ENCODE measurements at regions not wholly inside any gene's neighbourhood (a gene's known extent, or its start where the extent isn't known, plus 50 kb on each side); places are given as distances from the start of the nearest gene placed in this dataset.

GRCh38 chr4:170805352-170805751 is 715.6 kb upstream of the AADAT start:
- no peak overlapping the region for H3K27ac ChIP-seq (ENCODE audit: low read length)
- no peaks in the 10 kb centered on the region for H3K36me3 ChIP-seq (replicated peaks; ENCODE audit: insufficient read depth, low read length)
- TF ChIP-seq EZH2 (optimal IDR thresholded peaks at IDR 0.05; ENCODE audit: low read depth, low read length) (no peak), EZH2phosphoT487 (IDR thresholded peaks at IDR 0.05; ENCODE audit: low read length) (no peak), CTCF (IDR thresholded peaks at IDR 0.05; ENCODE audit: low read length) (no peak)
- no peaks in the 10 kb centered on the region for H3K4me1 ChIP-seq (ENCODE audit: low read length)
- no peaks in the 10 kb centered on the region for H3F3A ChIP-seq (ENCODE audit: insufficient read depth, low read length)
- H3K9me2 ChIP-seq (replicated peaks; ENCODE audit: insufficient read depth, low read length), result no peaks in the 10 kb centered on the region
- H3K4me2 ChIP-seq (ENCODE audit: low read depth, low read length), result no peak overlapping the region
- no peak overlapping the region for H3K4me3 ChIP-seq (ENCODE audit: low read length)
- no peak overlapping the region for H3K9ac ChIP-seq (ENCODE audit: low read length)
- no peaks in the 10 kb centered on the region for H3K9me3 ChIP-seq (replicated peaks; ENCODE audit: insufficient read depth, low read length)
- H3K79me2 ChIP-seq (ENCODE audit: low read length), result no peaks in the 10 kb centered on the region
- H4K20me1 ChIP-seq (ENCODE audit: insufficient read depth, low read length), result no peaks in the 10 kb centered on the region
- no peak for DNase-seq
- H3K27me3 ChIP-seq (replicated peaks; ENCODE audit: insufficient read depth, low read length), result no peaks in the 10 kb centered on the region
- H2AFZ ChIP-seq (ENCODE audit: low read length), result no peak overlapping the region

GRCh38 chr4:170804930-170805329 is 715.2 kb upstream of the AADAT start:
- Histone ChIP-seq H3K36me3 (replicated peaks; ENCODE audit: insufficient read depth, low read length) (no peaks in the 10 kb centered on the region), H3K79me2 (ENCODE audit: low read length) (no peaks in the 10 kb centered on the region), H2AFZ (ENCODE audit: low read length) (no peak overlapping the region), H3K4me2 (ENCODE audit: low read depth, low read length) (no peak overlapping the region), H3K9ac (ENCODE audit: low read length) (no peak overlapping the region), H3K27me3 (replicated peaks; ENCODE audit: insufficient read depth, low read length) (no peaks in the 10 kb centered on the region), H3K4me3 (ENCODE audit: low read length) (no peak overlapping the region), H3F3A (ENCODE audit: insufficient read depth, low read length) (no peaks in the 10 kb centered on the region), H4K20me1 (ENCODE audit: insufficient read depth, low read length) (no peaks in the 10 kb centered on the region), H3K4me1 (ENCODE audit: low read length) (no peaks in the 10 kb centered on the region), H3K9me2 (replicated peaks; ENCODE audit: insufficient read depth, low read length) (no peaks in the 10 kb centered on the region), H3K9me3 (replicated peaks; ENCODE audit: insufficient read depth, low read length) (no peaks in the 10 kb centered on the region), H3K27ac (ENCODE audit: low read length) (no peak overlapping the region)
- no peak for TF ChIP-seq CTCF (IDR thresholded peaks at IDR 0.05; ENCODE audit: low read length)
- no peak for TF ChIP-seq EZH2phosphoT487 (IDR thresholded peaks at IDR 0.05; ENCODE audit: low read length)
- TF ChIP-seq EZH2 (optimal IDR thresholded peaks at IDR 0.05; ENCODE audit: low read depth, low read length), result no peak
- DNase-seq, result no peak

GRCh38 chr4:170803492-170803891 is 713.7 kb upstream of the AADAT start:
- Histone ChIP-seq H3K36me3 (replicated peaks; ENCODE audit: insufficient read depth, low read length) (no peaks in the 10 kb centered on the region), H3K4me1 (ENCODE audit: low read length) (no peaks in the 10 kb centered on the region), H3K9ac (ENCODE audit: low read length) (no peak overlapping the region), H3K4me3 (ENCODE audit: low read length) (no peak overlapping the region), H3K27ac (ENCODE audit: low read length) (no peak overlapping the region), H3F3A (ENCODE audit: insufficient read depth, low read length) (no peaks in the 10 kb centered on the region), H3K4me2 (ENCODE audit: low read depth, low read length) (no peak overlapping the region), H3K79me2 (ENCODE audit: low read length) (no peaks in the 10 kb centered on the region), H3K9me3 (replicated peaks; ENCODE audit: insufficient read depth, low read length) (no peaks in the 10 kb centered on the region), H2AFZ (ENCODE audit: low read length) (no peak overlapping the region), H3K27me3 (replicated peaks; ENCODE audit: insufficient read depth, low read length) (no peaks in the 10 kb centered on the region), H3K9me2 (replicated peaks; ENCODE audit: insufficient read depth, low read length) (no peaks in the 10 kb centered on the region), H4K20me1 (ENCODE audit: insufficient read depth, low read length) (no peaks in the 10 kb centered on the region)
- DNase-seq, result no peak
- no peak for TF ChIP-seq EZH2phosphoT487 (IDR thresholded peaks at IDR 0.05; ENCODE audit: low read length)
- no peak for TF ChIP-seq EZH2 (optimal IDR thresholded peaks at IDR 0.05; ENCODE audit: low read depth, low read length)
- TF ChIP-seq CTCF (IDR thresholded peaks at IDR 0.05; ENCODE audit: low read length), result no peak
